OCI-LY1 (cell line): ENCODE measurements at regions not wholly inside any gene's neighbourhood (a gene's known extent, or its start where the extent isn't known, plus 50 kb on each side); places are given as distances from the start of the nearest gene placed in this dataset.

ENCODE experiments used
- H2AFZ ChIP-seq: fragments of 200-600 bp; sonication (generic), shearing (Covaris generic); 2 replicates; pipeline ENCODE4 v1.6.0; 2014; ENCODE audit warnings: antibody characterized with exemption, mild to moderate bottlenecking, low read length
- H3F3A ChIP-seq: fragments of 200-600 bp; sonication (generic), shearing (Covaris generic); 2 replicates; pipeline ENCODE4 v1.6.0; 2014; ENCODE audit warnings: mild to moderate bottlenecking, antibody characterized with exemption, low read length, moderate library complexity; ENCODE audit not compliant: insufficient read depth
- H3K27ac ChIP-seq: fragments of 200-600 bp; sonication (generic); 2 replicates; pipeline ENCODE4 v1.5.1; 2014; ENCODE audit warnings: low read length, mixed run types, mild to moderate bottlenecking, low read depth; ENCODE audit not compliant: poor library complexity, severe bottlenecking
- H3K27me3 ChIP-seq: fragments of 200-600 bp; sonication (generic); 2 replicates; pipeline ENCODE4 v1.6.0; 2014; ENCODE audit warnings: antibody characterized with exemption, mild to moderate bottlenecking, low read length, moderate library complexity; ENCODE audit not compliant: insufficient read depth
- H3K36me3 ChIP-seq: fragments of 200-600 bp; sonication (generic); 2 replicates; pipeline ENCODE4 v1.6.1; 2014; ENCODE audit warnings: mild to moderate bottlenecking, antibody characterized with exemption, low read length, moderate library complexity, mixed read lengths; ENCODE audit not compliant: insufficient read depth
- H3K4me1 ChIP-seq: fragments of 200-600 bp; sonication (generic); 2 replicates; pipeline ENCODE4 v1.5.1; 2014; ENCODE audit warnings: mild to moderate bottlenecking, low read length, moderate library complexity; ENCODE audit not compliant: insufficient read depth, severe bottlenecking
- H3K4me2 ChIP-seq: fragments of 200-600 bp; sonication (generic), shearing (Covaris generic); 2 replicates; pipeline ENCODE4 v1.6.1; 2014; ENCODE audit warnings: low read length
- H3K4me3 ChIP-seq: fragments of 200-600 bp; sonication (generic); 2 replicates; pipeline ENCODE4 v1.5.1; 2014; ENCODE audit warnings: low read length, low read depth, mild to moderate bottlenecking, mixed read lengths; ENCODE audit not compliant: poor library complexity, severe bottlenecking
- H3K79me2 ChIP-seq: fragments of 200-600 bp; shearing (Covaris generic); 2 replicates; pipeline ENCODE4 v1.6.1; 2016; ENCODE audit warnings: mixed run types, low read length, mixed read lengths; ENCODE audit not compliant: insufficient read depth
- H3K9ac ChIP-seq: fragments of 200-600 bp; sonication (generic), shearing (Covaris generic); 2 replicates; pipeline ENCODE4 v1.6.1; 2014; ENCODE audit warnings: mild to moderate bottlenecking, low read length, mixed read lengths
- H3K9me2 ChIP-seq: fragments of 200-600 bp; sonication (generic), shearing (Covaris generic); 2 replicates; pipeline ENCODE4 v1.6.1; 2014; ENCODE audit warnings: low read depth, mild to moderate bottlenecking, low read length, mixed read lengths
- H3K9me3 ChIP-seq: fragments of 200-600 bp; shearing (Covaris generic); 2 replicates; pipeline ENCODE4 v1.6.1; 2014; ENCODE audit warnings: low read length, mixed read lengths
- H4K20me1 ChIP-seq: fragments of 200-600 bp; sonication (generic), shearing (Covaris generic); 2 replicates; pipeline ENCODE4 v1.6.0; 2016; ENCODE audit warnings: mild to moderate bottlenecking, low read length; ENCODE audit not compliant: insufficient read depth
- EZH2 ChIP-seq: fragments of 200-600 bp; sonication (generic), shearing (Covaris generic); IDR thresholded peaks from 2 replicates; pipeline ENCODE4 v1.8.0; 2017; ENCODE audit warnings: borderline replicate concordance, mixed run types, mild to moderate bottlenecking, antibody characterized with exemption, low read length, moderate library complexity, mixed read lengths
- TF ChIP-seq, protein P1 (sequence below): fragments of 200-600 bp; sonication (generic), shearing (Covaris generic); IDR thresholded peaks from 2 replicates; pipeline ENCODE4 v1.5.1; 2017; ENCODE audit warnings: mild to moderate bottlenecking, antibody characterized with exemption, low read length, moderate library complexity, mixed read lengths

DNA sequence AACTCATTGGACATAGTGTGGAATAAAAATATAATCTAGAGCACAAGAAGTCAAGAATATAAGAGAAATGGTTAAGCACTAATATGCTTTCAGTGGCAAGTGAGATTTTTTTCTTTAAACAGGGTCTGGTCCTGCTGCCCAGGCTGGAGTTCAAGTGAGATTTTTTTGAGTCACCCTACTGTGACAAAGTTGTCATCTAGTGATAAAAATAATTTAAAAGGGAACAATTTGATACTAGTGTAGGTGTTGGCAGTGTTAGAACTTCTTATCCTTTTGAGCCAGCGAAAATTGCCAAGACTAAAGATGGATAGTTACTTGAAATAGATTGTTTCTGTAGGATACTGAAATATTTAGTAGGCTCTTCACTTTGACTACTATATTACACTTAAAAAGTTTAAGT lies 67.9 kb upstream of the TECRL start:
- H3K9me2 ChIP-seq = no peaks in the 10 kb centered on the region
- H3F3A ChIP-seq = no peaks in the 10 kb centered on the region
- H4K20me1 ChIP-seq = no peaks in the 10 kb centered on the region
- H3K9ac ChIP-seq = no peak overlapping the region
- no peak overlapping the region for H3K4me2 ChIP-seq
- H3K27me3 ChIP-seq = no peaks in the 10 kb centered on the region
- no peaks in the 10 kb centered on the region for H3K9me3 ChIP-seq
- H3K36me3 ChIP-seq = no peaks in the 10 kb centered on the region
- H3K79me2 ChIP-seq = no peaks in the 10 kb centered on the region
- H3K4me1 ChIP-seq = no peaks in the 10 kb centered on the region
- no peak overlapping the region for H3K27ac ChIP-seq
- H2AFZ ChIP-seq = no peak overlapping the region
- TF ChIP-seq EZH2 = no peak
- TF ChIP-seq, protein P1, sequence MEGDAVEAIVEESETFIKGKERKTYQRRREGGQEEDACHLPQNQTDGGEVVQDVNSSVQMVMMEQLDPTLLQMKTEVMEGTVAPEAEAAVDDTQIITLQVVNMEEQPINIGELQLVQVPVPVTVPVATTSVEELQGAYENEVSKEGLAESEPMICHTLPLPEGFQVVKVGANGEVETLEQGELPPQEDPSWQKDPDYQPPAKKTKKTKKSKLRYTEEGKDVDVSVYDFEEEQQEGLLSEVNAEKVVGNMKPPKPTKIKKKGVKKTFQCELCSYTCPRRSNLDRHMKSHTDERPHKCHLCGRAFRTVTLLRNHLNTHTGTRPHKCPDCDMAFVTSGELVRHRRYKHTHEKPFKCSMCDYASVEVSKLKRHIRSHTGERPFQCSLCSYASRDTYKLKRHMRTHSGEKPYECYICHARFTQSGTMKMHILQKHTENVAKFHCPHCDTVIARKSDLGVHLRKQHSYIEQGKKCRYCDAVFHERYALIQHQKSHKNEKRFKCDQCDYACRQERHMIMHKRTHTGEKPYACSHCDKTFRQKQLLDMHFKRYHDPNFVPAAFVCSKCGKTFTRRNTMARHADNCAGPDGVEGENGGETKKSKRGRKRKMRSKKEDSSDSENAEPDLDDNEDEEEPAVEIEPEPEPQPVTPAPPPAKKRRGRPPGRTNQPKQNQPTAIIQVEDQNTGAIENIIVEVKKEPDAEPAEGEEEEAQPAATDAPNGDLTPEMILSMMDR = no peak
- no peak overlapping the region for H3K4me3 ChIP-seq

DNA sequence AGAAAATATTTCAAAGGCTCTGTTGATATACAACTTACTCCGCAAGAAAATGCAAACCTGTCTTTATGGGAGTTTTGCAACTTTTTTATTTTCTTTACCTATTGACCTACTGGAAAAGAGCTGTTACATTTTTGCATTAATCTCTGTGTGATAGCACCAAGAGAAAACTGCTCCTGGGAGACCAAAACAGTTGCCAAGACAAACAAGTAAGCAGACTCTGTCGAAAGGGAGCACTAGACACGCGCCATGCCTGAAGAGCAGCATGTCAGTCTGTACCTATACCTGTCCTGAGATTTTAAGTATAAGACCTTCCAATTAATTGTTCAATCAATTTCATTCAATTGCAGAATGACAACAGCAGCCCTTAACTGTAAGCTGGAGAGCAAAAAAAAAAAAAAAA lies 56.0 kb upstream of the TECRL start:
- no peaks in the 10 kb centered on the region for H4K20me1 ChIP-seq
- no peaks in the 10 kb centered on the region for H3K79me2 ChIP-seq
- H3K9me3 ChIP-seq = no peaks in the 10 kb centered on the region
- H3K27me3 ChIP-seq = no peaks in the 10 kb centered on the region
- TF ChIP-seq, protein P1 = no peak
- TF ChIP-seq EZH2 = no peak
- H3K27ac ChIP-seq = no peak overlapping the region
- H3F3A ChIP-seq = no peaks in the 10 kb centered on the region
- no peak overlapping the region for H2AFZ ChIP-seq
- no peaks in the 10 kb centered on the region for H3K36me3 ChIP-seq
- H3K4me2 ChIP-seq = no peak overlapping the region
- no peaks in the 10 kb centered on the region for H3K4me1 ChIP-seq
- H3K9ac ChIP-seq = no peak overlapping the region
- H3K4me3 ChIP-seq = no peak overlapping the region
- H3K9me2 ChIP-seq = no peaks in the 10 kb centered on the region

GRCh38 chr4:64464581-64464980 lies 55.3 kb upstream of the TECRL start:
- Histone ChIP-seq H3K9ac (no peak overlapping the region), H3K9me2 (no peaks in the 10 kb centered on the region), H3K79me2 (no peaks in the 10 kb centered on the region), H3F3A (no peaks in the 10 kb centered on the region), H3K4me3 (no peak overlapping the region), H2AFZ (no peak overlapping the region), H3K4me1 (no peaks in the 10 kb centered on the region), H3K27me3 (no peaks in the 10 kb centered on the region), H3K27ac (no peak overlapping the region), H3K9me3 (no peaks in the 10 kb centered on the region), H3K36me3 (no peaks in the 10 kb centered on the region), H4K20me1 (no peaks in the 10 kb centered on the region), H3K4me2 (no peak overlapping the region)
- TF ChIP-seq, protein P1 = no peak
- TF ChIP-seq EZH2 = no peak
